ENCODE measurements at regions not wholly inside any gene's neighbourhood (a gene's known extent, or its start where the extent isn't known, plus 50 kb on each side); places are given as distances from the start of the nearest gene placed in this dataset.
"Not testable (repeated sequence)": the region's sequence is repeated elsewhere in the genome, so short reads cannot be mapped to it uniquely, and the experiment has no call there.

GRCh38 chr5:99694884-99695283 is 766.1 kb upstream of the CHD1 start:
- DNase-seq: no peak

- DNase-seq: no peak
Observed at GRCh38 chr5:99686538-99686937, 757.7 kb upstream of the CHD1 start.

GRCh38 chr5:99675974-99676373 is 747.2 kb upstream of the CHD1 start:
- no peak for DNase-seq

DNA sequence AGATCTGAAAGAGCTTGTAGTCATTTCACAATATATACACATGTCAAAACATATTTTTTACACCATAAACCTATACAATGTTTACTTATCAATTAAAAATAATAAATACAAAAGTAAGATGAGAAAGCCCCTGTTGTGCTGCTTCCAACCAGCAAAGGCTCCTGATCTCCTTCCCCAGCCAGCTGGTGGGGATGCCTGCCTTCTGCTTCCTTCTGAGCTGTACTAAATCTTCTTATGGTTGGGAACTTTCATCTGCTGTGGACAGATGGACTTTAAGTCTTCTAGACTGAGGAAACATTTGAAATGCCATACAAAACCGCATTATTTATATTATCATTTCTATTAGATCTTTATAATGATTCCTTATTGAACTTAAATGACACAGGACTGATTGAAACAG is 745.3 kb upstream of the CHD1 start:
- peak; percentile 6 for DNase-seq

DNA sequence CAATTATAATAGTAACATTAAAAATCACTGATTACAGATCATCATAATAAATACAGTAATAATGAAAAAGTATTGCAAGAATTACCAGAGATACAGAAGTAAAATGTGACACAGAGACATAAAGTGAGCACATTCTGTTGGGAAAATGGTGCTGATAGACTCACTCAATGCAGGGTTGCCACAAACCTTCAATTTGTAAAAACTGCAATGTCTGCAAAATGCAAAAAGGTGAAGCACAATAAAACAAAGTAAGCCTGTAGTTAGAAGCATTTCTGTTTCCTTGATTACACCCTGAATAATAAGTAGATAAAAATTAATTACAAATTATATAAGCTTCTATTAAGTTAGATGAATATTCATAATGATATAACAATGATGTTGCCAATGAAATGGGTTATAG is 736.2 kb upstream of the CHD1 start:
- no peak for DNase-seq

GRCh38 chr5:99651298-99651697 is 722.5 kb upstream of the CHD1 start:
- no peak for DNase-seq

GRCh38 chr5:99646011-99646647 is 717.3 kb upstream of the CHD1 start:
- no peak for DNase-seq

DNA sequence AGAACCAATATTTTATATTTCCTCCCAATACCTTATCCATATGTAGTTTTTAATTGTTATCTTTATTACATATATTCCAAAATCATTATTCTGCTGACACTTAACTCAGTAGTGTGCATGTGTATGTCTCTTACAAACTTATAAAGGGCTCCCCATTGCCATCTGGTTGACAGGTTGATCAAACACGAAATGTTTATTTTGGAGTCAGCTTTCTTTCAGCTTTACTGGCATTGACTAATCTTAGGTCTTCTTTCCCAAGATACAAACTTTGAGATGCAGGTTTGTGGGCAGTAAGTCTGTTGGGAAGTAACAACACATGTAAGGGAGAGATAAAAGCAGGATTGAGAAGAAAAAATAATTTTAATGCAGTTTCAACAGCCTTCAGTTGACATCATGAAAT is 716.0 kb upstream of the CHD1 start:
- DNase-seq: peak; percentile 66

GRCh38 chr5:99640646-99641045 is 711.8 kb upstream of the CHD1 start:
- DNase-seq: no peak

DNA sequence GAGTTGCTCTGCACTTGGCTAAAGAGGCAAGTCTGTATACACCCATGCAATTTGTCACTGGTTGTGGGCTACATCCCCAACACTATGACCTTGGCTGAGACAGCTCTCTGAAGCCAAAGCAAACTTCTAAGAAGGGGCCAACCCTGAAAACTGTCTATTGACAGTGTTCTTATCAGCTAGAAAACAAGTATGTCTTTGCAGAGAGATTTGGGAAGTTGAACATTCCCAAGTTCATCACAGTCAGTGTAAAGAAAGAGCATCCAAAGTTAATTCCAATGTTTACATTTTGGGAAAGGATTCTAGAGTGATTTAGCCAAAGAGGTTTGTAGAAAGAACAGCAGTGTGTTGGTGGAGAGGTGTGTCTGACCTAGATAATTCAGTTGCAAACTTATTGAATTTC is 711.1 kb upstream of the CHD1 start:
- peak; percentile 7 for DNase-seq

GRCh38 chr5:99636663-99637062 is 707.9 kb upstream of the CHD1 start:
- DNase-seq: no peak

DNA sequence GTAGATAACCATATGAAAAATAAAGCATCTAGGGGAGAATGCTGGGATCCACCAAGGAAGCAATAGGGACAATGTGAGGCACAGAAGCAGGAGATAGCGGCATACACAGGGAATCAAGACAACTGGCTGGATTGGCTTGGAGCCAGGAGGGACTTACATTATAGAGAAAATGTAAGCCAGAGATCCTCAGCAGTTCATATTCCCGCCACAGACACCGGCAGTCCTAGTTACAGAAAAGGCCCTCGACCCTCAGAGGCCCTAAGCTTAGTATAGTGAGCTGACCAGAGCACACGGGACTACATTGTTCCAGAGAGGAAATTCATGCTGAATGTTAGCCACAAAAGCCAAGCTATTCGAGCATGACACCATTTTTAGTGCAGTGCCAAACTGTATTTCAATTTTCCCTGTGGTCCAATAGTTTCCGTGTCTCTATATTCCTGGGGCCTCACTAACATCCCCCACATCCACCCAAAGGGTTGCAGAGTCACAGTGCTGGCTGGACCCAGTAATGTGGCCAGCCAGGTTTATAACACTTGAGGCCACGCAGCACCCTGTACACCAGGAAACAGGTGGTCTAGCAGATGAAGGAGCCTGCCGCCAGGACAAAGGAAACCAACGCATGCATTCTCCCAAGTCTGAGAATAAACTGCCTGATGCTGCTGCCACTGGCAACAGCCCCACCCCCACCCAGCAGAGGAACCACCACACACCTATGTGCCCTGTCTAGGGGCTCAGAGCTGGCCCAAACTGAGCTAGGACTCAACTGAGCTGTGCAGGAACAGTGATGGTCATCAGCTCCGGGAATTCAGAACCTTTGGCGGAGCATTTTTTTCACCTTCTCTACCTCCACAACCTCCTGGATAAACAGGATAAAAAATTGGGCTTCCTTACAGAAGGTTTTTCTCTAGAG is 693.2 kb upstream of the CHD1 start:
- DNase-seq: peak; percentile 41

GRCh38 chr5:99617335-99617734 is 688.5 kb upstream of the CHD1 start:
- no peak for DNase-seq

DNA sequence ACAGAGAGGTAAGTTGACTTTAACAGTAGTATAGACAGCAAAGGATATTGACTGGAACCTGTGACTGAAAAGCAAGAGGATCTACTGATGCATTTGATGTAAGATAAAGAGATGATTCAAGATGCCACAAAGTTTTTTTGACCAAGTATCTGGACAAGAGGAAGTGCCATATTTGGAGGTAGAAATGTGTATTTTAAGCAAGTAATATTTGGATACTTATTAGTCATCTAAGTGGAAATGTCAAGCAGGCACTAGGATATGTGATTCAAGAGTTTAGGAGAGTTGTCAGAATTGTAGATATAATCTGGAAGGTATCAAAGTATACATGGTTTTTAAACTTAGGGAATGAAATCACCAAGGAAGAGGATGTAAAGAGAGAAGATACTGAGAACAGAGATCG is 686.1 kb upstream of the CHD1 start:
- DNase-seq: no peak

DNA sequence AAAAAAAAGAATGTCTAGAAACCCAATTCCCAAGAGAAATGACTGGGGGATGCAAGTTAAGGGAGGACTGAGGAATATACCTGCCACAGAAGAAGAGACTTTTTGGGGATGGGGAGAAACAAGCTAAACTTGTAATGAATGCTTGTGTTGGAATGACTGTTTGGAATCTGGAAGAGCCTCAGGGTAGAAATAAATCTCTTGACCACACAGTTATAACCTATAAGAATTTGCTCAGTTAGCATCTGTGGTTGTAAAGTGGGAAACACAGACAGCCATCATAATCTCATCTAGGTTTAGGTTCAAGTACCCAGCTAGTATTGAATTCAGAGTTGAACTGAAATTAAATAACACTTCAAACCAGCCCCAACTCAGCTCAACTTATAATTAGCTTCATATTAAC is 678.3 kb upstream of the CHD1 start:
- DNase-seq: no peak

- DNase-seq: no peak
Observed at GRCh38 chr5:99605904-99606303, 677.1 kb upstream of the CHD1 start.

- DNase-seq: no peak
Observed at GRCh38 chr5:99600952-99601351, 672.1 kb upstream of the CHD1 start.

DNA sequence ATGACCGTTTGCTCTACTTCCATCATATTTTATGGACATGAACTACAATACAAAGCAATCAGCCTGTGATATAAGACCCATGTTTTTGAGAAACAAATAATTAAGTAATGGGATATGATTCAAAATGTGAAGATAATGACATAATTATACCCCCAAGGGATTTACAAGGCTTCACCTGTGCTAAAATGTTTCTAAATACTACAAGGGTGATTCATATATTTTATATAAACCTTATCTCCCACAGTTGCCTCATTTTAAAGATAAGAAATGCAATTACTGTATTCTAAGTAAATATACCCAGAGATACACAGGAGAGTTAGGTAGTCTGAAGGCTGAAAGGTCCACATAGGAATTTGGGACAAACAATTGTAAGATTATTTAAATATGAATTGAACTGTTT is 662.0 kb upstream of the CHD1 start:
- DNase-seq: peak; percentile 53

- no peak for DNase-seq
Observed at GRCh38 chr5:99589424-99589823, 660.6 kb upstream of the CHD1 start.

GRCh38 chr5:99587983-99588382 is 659.2 kb upstream of the CHD1 start:
- DNase-seq: no peak

- DNase-seq: no peak
Observed at GRCh38 chr5:99586878-99587277, 658.1 kb upstream of the CHD1 start.

- DNase-seq: not testable (repeated sequence)
Observed at GRCh38 chr5:99581204-99581603, 652.4 kb upstream of the CHD1 start.

GRCh38 chr5:99562937-99563627 is 634.3 kb upstream of the CHD1 start:
- DNase-seq: peak; percentile 81

Measured in NCI-H69 (cell line).